PC-3 (cell line): ENCODE measurements at regions not wholly inside any gene's neighbourhood (a gene's known extent, or its start where the extent isn't known, plus 50 kb on each side); places are given as distances from the start of the nearest gene placed in this dataset.

ENCODE experiments used
- CTCF ChIP-seq: fragments of 300-600 bp; sonication (generic); conservative IDR thresholded peaks from 2 replicates; pipeline ENCODE4 v1.5.1; 2017; ENCODE audit warnings: antibody characterized with exemption, low read depth, mild to moderate bottlenecking, low read length
- EZH2 ChIP-seq: fragments of 300-600 bp; sonication (generic); IDR thresholded peaks from one replicate; pipeline ENCODE4 v1.6.1; 2017; ENCODE audit warnings: antibody characterized with exemption, mild to moderate bottlenecking, low read length; ENCODE audit not compliant: unreplicated experiment
- EZH2phosphoT487 ChIP-seq: fragments of 300-600 bp; sonication (generic); IDR thresholded peaks from 2 replicates; pipeline ENCODE4 v1.6.1; 2018; ENCODE audit warnings: mild to moderate bottlenecking, antibody characterized with exemption, low read length, borderline replicate concordance

- no peak for TF ChIP-seq CTCF
- no peak for TF ChIP-seq EZH2
- TF ChIP-seq EZH2phosphoT487 = no peak
These were observed 199.3 kb downstream of the TTLL7 start for GRCh38 chr1:83799594-83799993.
